Ishikawa (cell line): ENCODE measurements at regions not wholly inside any gene's neighbourhood (a gene's known extent, or its start where the extent isn't known, plus 50 kb on each side); places are given as distances from the start of the nearest gene placed in this dataset.

Experiments
- CEBPB ChIP-seq: IDR thresholded peaks from 2 replicates; pipeline ENCODE4 v1.6.1; 2012
- CREB1 ChIP-seq: IDR thresholded peaks from 2 replicates; pipeline ENCODE4 v1.6.1; 2012; ENCODE audit warnings: low read depth
- EGR1 ChIP-seq: IDR thresholded peaks from 2 replicates; pipeline ENCODE4 v1.6.1; 2012
- EP300 ChIP-seq: IDR thresholded peaks from 2 replicates; pipeline ENCODE4 v1.6.1; 2012; ENCODE audit warnings: borderline replicate concordance
- FOXM1 ChIP-seq: IDR thresholded peaks from 2 replicates; pipeline ENCODE4 v1.6.1; 2012; ENCODE audit warnings: low read depth, borderline replicate concordance
- MAX ChIP-seq: IDR thresholded peaks from 2 replicates; pipeline ENCODE4 v1.6.1; 2012
- NFIC ChIP-seq: IDR thresholded peaks from 2 replicates; pipeline ENCODE4 v1.6.1; 2012
- RAD21 ChIP-seq: IDR thresholded peaks from 2 replicates; pipeline ENCODE4 v1.6.1; 2012; ENCODE audit warnings: low read depth
- REST ChIP-seq: IDR thresholded peaks from 2 replicates; pipeline ENCODE4 v1.6.1; 2012; ENCODE audit warnings: low read depth, mild to moderate bottlenecking
- TAF1 ChIP-seq: IDR thresholded peaks from 2 replicates; pipeline ENCODE4 v1.6.1; 2012; ENCODE audit warnings: low read depth, mild to moderate bottlenecking
- TCF12 ChIP-seq: IDR thresholded peaks from 2 replicates; pipeline ENCODE4 v1.6.1; 2012; ENCODE audit warnings: low read depth
- TEAD4 ChIP-seq: IDR thresholded peaks from 2 replicates; pipeline ENCODE4 v1.6.1; 2012
- USF1 ChIP-seq: IDR thresholded peaks from 2 replicates; pipeline ENCODE4 v1.6.1; 2012
- YY1 ChIP-seq: IDR thresholded peaks from 2 replicates; pipeline ENCODE4 v1.6.1; 2012; ENCODE audit warnings: low read depth
- ZBTB7A ChIP-seq: IDR thresholded peaks from 2 replicates; pipeline ENCODE4 v1.6.1; 2012; ENCODE audit warnings: low read depth

- TF ChIP-seq TCF12 (no peak), MAX (no peak), CREB1 (no peak), NFIC (no peak), REST (no peak), EGR1 (no peak), EP300 (no peak)
Measured at GRCh38 chr2:11901351-11902069, 155.1 kb downstream of the LPIN1 start.

- no peak for TF ChIP-seq ZBTB7A
- no peak for TF ChIP-seq TAF1
- no peak for TF ChIP-seq RAD21
- no peak for TF ChIP-seq EP300
- TF ChIP-seq TCF12, result no peak
- no peak for TF ChIP-seq CREB1
- TF ChIP-seq EGR1, result no peak
- no peak for TF ChIP-seq TEAD4
- no peak for TF ChIP-seq CEBPB
- no peak for TF ChIP-seq REST
- no peak for TF ChIP-seq MAX
- TF ChIP-seq YY1, result no peak
- TF ChIP-seq NFIC, result no peak
- TF ChIP-seq FOXM1, result no peak
- TF ChIP-seq USF1, result no peak
Measured at GRCh38 chr2:11903085-11903606, 156.7 kb downstream of the LPIN1 start.

GRCh38 chr2:11904029-11904428 lies 157.6 kb downstream of the LPIN1 start:
- no peak for TF ChIP-seq EGR1
- no peak for TF ChIP-seq MAX
- TF ChIP-seq TAF1, result no peak
- no peak for TF ChIP-seq USF1
- TF ChIP-seq CEBPB, result no peak
- TF ChIP-seq TCF12, result no peak
- no peak for TF ChIP-seq ZBTB7A
- no peak for TF ChIP-seq EP300
- TF ChIP-seq CREB1, result no peak
- no peak for TF ChIP-seq YY1
- no peak for TF ChIP-seq FOXM1
- no peak for TF ChIP-seq NFIC
- TF ChIP-seq REST, result no peak
- no peak for TF ChIP-seq TEAD4
- no peak for TF ChIP-seq RAD21

GRCh38 chr2:11904941-11905340 lies 158.5 kb downstream of the LPIN1 start:
- no peak for TF ChIP-seq TCF12
- TF ChIP-seq TAF1, result no peak
- TF ChIP-seq FOXM1, result no peak
- no peak for TF ChIP-seq EP300
- no peak for TF ChIP-seq ZBTB7A
